MM.1S (cell line): ENCODE measurements at regions not wholly inside any gene's neighbourhood (a gene's known extent, or its start where the extent isn't known, plus 50 kb on each side); places are given as distances from the start of the nearest gene placed in this dataset.

Experiments used
- DNase-seq: peaks from one replicate; pipeline ENCODE4 v3.0.0-alpha.2; 2015
- H2AFZ ChIP-seq: fragments of 300-600 bp; sonication (generic); 2 replicates; pipeline ENCODE4 v1.6.0; 2016; ENCODE audit warnings: antibody characterized with exemption, low read length
- H3F3A ChIP-seq: fragments of 300-600 bp; sonication (generic); 2 replicates; pipeline ENCODE4 v1.6.1; 2016; ENCODE audit warnings: mild to moderate bottlenecking, antibody characterized with exemption, low read length, moderate library complexity, mixed read lengths; ENCODE audit not compliant: insufficient read depth
- H3K27ac ChIP-seq: fragments of 300-600 bp; sonication (generic); 2 replicates; pipeline ENCODE4 v1.5.1; 2016; ENCODE audit warnings: mild to moderate bottlenecking, low read length
- H3K27me3 ChIP-seq: fragments of 300-600 bp; sonication (generic); replicated peaks from 2 replicates; pipeline ENCODE4 v1.6.0; 2016; ENCODE audit warnings: low read length; ENCODE audit not compliant: insufficient read depth
- H3K36me3 ChIP-seq: fragments of 300-600 bp; sonication (generic); replicated peaks from 2 replicates; pipeline ENCODE4 v1.6.1; 2016; ENCODE audit warnings: mild to moderate bottlenecking, low read length, mixed read lengths; ENCODE audit not compliant: insufficient read depth
- H3K4me1 ChIP-seq: fragments of 300-600 bp; sonication (generic); 2 replicates; pipeline ENCODE4 v1.6.1; 2016; ENCODE audit warnings: low read length, mixed read lengths
- H3K4me2 ChIP-seq: fragments of 300-600 bp; sonication (generic); 2 replicates; pipeline ENCODE4 v1.6.0; 2016; ENCODE audit warnings: low read depth, low read length
- H3K4me3 ChIP-seq: fragments of 300-600 bp; sonication (generic); 2 replicates; pipeline ENCODE4 v1.5.1; 2016; ENCODE audit warnings: low read length, mixed read lengths
- H3K79me2 ChIP-seq: fragments of 300-600 bp; sonication (generic); 2 replicates; pipeline ENCODE4 v1.6.1; 2016; ENCODE audit warnings: mixed run types, low read length, mixed read lengths
- H3K9ac ChIP-seq: fragments of 300-600 bp; sonication (generic); 2 replicates; pipeline ENCODE4 v1.6.1; 2016; ENCODE audit warnings: low read length, mixed read lengths
- H3K9me2 ChIP-seq: fragments of 300-600 bp; sonication (generic); replicated peaks from 2 replicates; pipeline ENCODE4 v1.6.1; 2016; ENCODE audit warnings: mild to moderate bottlenecking, low read length, mixed read lengths; ENCODE audit not compliant: insufficient read depth
- H3K9me3 ChIP-seq: fragments of 300-600 bp; sonication (generic); replicated peaks from 2 replicates; pipeline ENCODE4 v1.6.1; 2016; ENCODE audit warnings: mild to moderate bottlenecking, low read length, mixed read lengths; ENCODE audit not compliant: insufficient read depth
- H4K20me1 ChIP-seq: fragments of 300-600 bp; sonication (generic); 2 replicates; pipeline ENCODE4 v1.6.1; 2016; ENCODE audit warnings: mild to moderate bottlenecking, low read length, moderate library complexity, mixed read lengths; ENCODE audit not compliant: insufficient read depth
- CTCF ChIP-seq: fragments of 300-600 bp; sonication (generic); IDR thresholded peaks from 2 replicates; pipeline ENCODE4 v1.5.1; 2016; ENCODE audit warnings: antibody characterized with exemption, low read length, mixed read lengths
- EZH2 ChIP-seq: fragments of 300-600 bp; sonication (generic); optimal IDR thresholded peaks from 2 replicates; pipeline ENCODE3; 2017; ENCODE audit warnings: low read depth, mild to moderate bottlenecking, antibody characterized with exemption, low read length, mixed read lengths
- EZH2phosphoT487 ChIP-seq: fragments of 300-600 bp; sonication (generic); IDR thresholded peaks from 2 replicates; pipeline ENCODE4 v1.6.1; 2018; ENCODE audit warnings: antibody characterized with exemption, low read length

GRCh38 chr2:237257471-237257951, 156.5 kb downstream of the COL6A3 start:
- Histone ChIP-seq H3K27me3 (no peaks in the 10 kb centered on the region), H3K27ac (no peak overlapping the region), H3K4me1 (no peaks in the 10 kb centered on the region), H3K9me3 (no peaks in the 10 kb centered on the region), H3K79me2 (no peaks in the 10 kb centered on the region), H3F3A (no peaks in the 10 kb centered on the region), H2AFZ (no peak overlapping the region), H4K20me1 (no peaks in the 10 kb centered on the region), H3K9ac (no peak overlapping the region), H3K36me3 (no peaks in the 10 kb centered on the region), H3K4me3 (no peak overlapping the region), H3K9me2 (no peaks in the 10 kb centered on the region), H3K4me2 (no peak overlapping the region)
- DNase-seq, result no peak
- TF ChIP-seq CTCF, result no peak
- no peak for TF ChIP-seq EZH2phosphoT487
- TF ChIP-seq EZH2, result no peak

- H3K79me2 ChIP-seq, result no peaks in the 10 kb centered on the region
- H3K4me3 ChIP-seq, result no peak overlapping the region
- H4K20me1 ChIP-seq, result no peaks in the 10 kb centered on the region
- H3K36me3 ChIP-seq, result no peaks in the 10 kb centered on the region
- H3K27me3 ChIP-seq, result no peaks in the 10 kb centered on the region
- no peak overlapping the region for H2AFZ ChIP-seq
- no peak for DNase-seq
- H3K4me1 ChIP-seq, result no peaks in the 10 kb centered on the region
- no peak overlapping the region for H3K4me2 ChIP-seq
- H3K27ac ChIP-seq, result no peak overlapping the region
- no peaks in the 10 kb centered on the region for H3F3A ChIP-seq
- no peaks in the 10 kb centered on the region for H3K9me2 ChIP-seq
- no peak overlapping the region for H3K9ac ChIP-seq
- TF ChIP-seq CTCF, result no peak
- TF ChIP-seq EZH2phosphoT487, result no peak
- no peak for TF ChIP-seq EZH2
- no peaks in the 10 kb centered on the region for H3K9me3 ChIP-seq
These were observed 155.8 kb downstream of the COL6A3 start for GRCh38 chr2:237258116-237258515.

GRCh38 chr2:237258615-237259014, 155.3 kb downstream of the COL6A3 start:
- no peak for DNase-seq
- no peaks in the 10 kb centered on the region for H3K79me2 ChIP-seq
- no peaks in the 10 kb centered on the region for H3K9me2 ChIP-seq
- H3K27ac ChIP-seq, result no peak overlapping the region
- H4K20me1 ChIP-seq, result no peaks in the 10 kb centered on the region
- no peak overlapping the region for H3K9ac ChIP-seq
- H3F3A ChIP-seq, result no peaks in the 10 kb centered on the region
- H3K4me3 ChIP-seq, result no peak overlapping the region
- H3K4me2 ChIP-seq, result no peak overlapping the region
- H2AFZ ChIP-seq, result no peak overlapping the region
- H3K36me3 ChIP-seq, result no peaks in the 10 kb centered on the region
- no peaks in the 10 kb centered on the region for H3K9me3 ChIP-seq
- no peaks in the 10 kb centered on the region for H3K4me1 ChIP-seq
- TF ChIP-seq CTCF, result no peak
- no peak for TF ChIP-seq EZH2phosphoT487
- no peak for TF ChIP-seq EZH2
- no peaks in the 10 kb centered on the region for H3K27me3 ChIP-seq
